BJ (cell line): ENCODE measurements at regions not wholly inside any gene's neighbourhood (a gene's known extent, or its start where the extent isn't known, plus 50 kb on each side); places are given as distances from the start of the nearest gene placed in this dataset.
"Not testable (repeated sequence)": the region's sequence is repeated elsewhere in the genome, so short reads cannot be mapped to it uniquely, and the experiment has no call there.

Source experiments
- CTCF ChIA-PET: fragments of 350-600 bp; formaldehyde crosslinking; extraction: SDS; loops from one replicate; lab custom pipeline; 2021; ENCODE audit warnings: antibody characterized with exemption, inconsistent platforms; lab: Yijun Ruan, JAX
- POLR2A ChIA-PET: fragments of 300-600 bp; sonication (Branson Sonifier 250); formaldehyde crosslinking; extraction: SDS; loops from one replicate; lab custom pipeline; 2021; ENCODE audit warnings: antibody characterized with exemption; lab: Charles Lee
- DNase-seq: peaks from one replicate; pipeline ENCODE4 v3.0.0-alpha.2; 2011; ENCODE audit warnings: low read depth
- H3K27me3 ChIP-seq: 2 replicates; pipeline ENCODE4 v1.6.0; 2011; ENCODE audit warnings: low read length; ENCODE audit not compliant: control insufficient read depth, insufficient read depth
- H3K36me3 ChIP-seq: 2 replicates; pipeline ENCODE4 v1.5.1; 2011; ENCODE audit warnings: low read length; ENCODE audit not compliant: control insufficient read depth, insufficient read depth
- H3K4me3 ChIP-seq: 2 replicates; pipeline ENCODE4 v1.5.1; 2011; ENCODE audit warnings: low read depth, mild to moderate bottlenecking, control low read depth, low read length
- CTCF ChIP-seq: IDR thresholded peaks from 2 replicates; pipeline ENCODE4 v1.5.1; 2011; ENCODE audit warnings: low read depth, mild to moderate bottlenecking, control low read depth, inconsistent platforms, low read length, moderate library complexity; ENCODE audit not compliant: insufficient read depth

- TF ChIP-seq CTCF = no peak
- Histone ChIP-seq H3K36me3 (no peaks in the 10 kb centered on the region), H3K4me3 (no peak overlapping the region), H3K27me3 (no peaks in the 10 kb centered on the region)
- ChIA-PET CTCF (no interaction called here), POLR2A (no interaction called here)
- no peak for DNase-seq
Observed at GRCh38 chr6:88413459-88413858, 247.3 kb upstream of the CNR1 start.

DNA sequence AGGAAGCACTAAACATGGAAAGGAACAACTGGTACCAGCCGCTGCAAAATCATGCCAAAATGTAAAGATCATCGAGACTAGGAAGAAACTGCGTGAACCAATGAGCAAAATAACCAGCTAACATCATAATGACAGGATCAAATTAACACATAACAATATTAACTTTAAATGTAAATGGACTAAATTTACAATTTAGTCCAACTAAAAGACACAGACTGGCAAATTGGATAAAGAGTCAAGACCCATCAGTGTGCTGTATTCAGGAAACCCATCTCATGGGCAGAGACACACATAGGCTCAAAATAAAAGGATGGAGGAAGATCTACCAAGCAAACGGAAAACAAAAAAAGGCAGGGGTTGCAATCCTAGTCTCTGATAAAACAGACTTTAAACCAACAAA is 242.2 kb upstream of the CNR1 start:
- H3K36me3 ChIP-seq, POLR2A ChIA-PET, H3K4me3 ChIP-seq, DNase-seq, H3K27me3 ChIP-seq: not testable (repeated sequence)
- CTCF ChIA-PET = interaction anchor here (1.0 kb wide), 1 partner anchor 13 kb away, joined by 3 read pairs; no protein-coding TSS in a partner anchor

GRCh38 chr6:88406674-88407073 is 240.5 kb upstream of the CNR1 start:
- DNase-seq, H3K36me3 ChIP-seq, H3K27me3 ChIP-seq, POLR2A ChIA-PET, H3K4me3 ChIP-seq: not testable (repeated sequence)
- CTCF ChIA-PET = interaction anchor here (0.6 kb wide), 1 partner anchor 21 kb away, joined by 3 read pairs; no protein-coding TSS in a partner anchor

GRCh38 chr6:88403486-88403885 is 237.3 kb upstream of the CNR1 start:
- no peaks in the 10 kb centered on the region for H3K36me3 ChIP-seq
- no peak overlapping the region for H3K4me3 ChIP-seq
- CTCF ChIA-PET = no interaction called here
- no peaks in the 10 kb centered on the region for H3K27me3 ChIP-seq
- DNase-seq = no peak
- no peak for TF ChIP-seq CTCF
- POLR2A ChIA-PET = no interaction called here

GRCh38 chr6:88402909-88403308 is 236.8 kb upstream of the CNR1 start:
- no peak for DNase-seq
- no peaks in the 10 kb centered on the region for H3K27me3 ChIP-seq
- no peaks in the 10 kb centered on the region for H3K36me3 ChIP-seq
- TF ChIP-seq CTCF = no peak
- ChIA-PET CTCF (no interaction called here), POLR2A (no interaction called here)
- no peak overlapping the region for H3K4me3 ChIP-seq

- H3K36me3 ChIP-seq, POLR2A ChIA-PET, H3K27me3 ChIP-seq, DNase-seq, CTCF ChIA-PET, H3K4me3 ChIP-seq: not testable (repeated sequence)
Observed at GRCh38 chr6:88390998-88391397, 224.9 kb upstream of the CNR1 start.

GRCh38 chr6:88388589-88388988 is 222.4 kb upstream of the CNR1 start:
- ChIA-PET CTCF (no interaction called here), POLR2A (no interaction called here)
- TF ChIP-seq CTCF = no peak
- H3K36me3 ChIP-seq = no peaks in the 10 kb centered on the region
- H3K4me3 ChIP-seq = no peak overlapping the region
- H3K27me3 ChIP-seq = no peaks in the 10 kb centered on the region; the same call in 1 of the 2 replicates
- no peak for DNase-seq
